Retina (tissue), 1 donor: ENCODE measurements at regions not wholly inside any gene's neighbourhood (a gene's known extent, or its start where the extent isn't known, plus 50 kb on each side); places are given as distances from the start of the nearest gene placed in this dataset.

Experiments
- DNase-seq: peaks from one replicate; pipeline ENCODE4 v3.0.0-alpha.2; 2016

DNA sequence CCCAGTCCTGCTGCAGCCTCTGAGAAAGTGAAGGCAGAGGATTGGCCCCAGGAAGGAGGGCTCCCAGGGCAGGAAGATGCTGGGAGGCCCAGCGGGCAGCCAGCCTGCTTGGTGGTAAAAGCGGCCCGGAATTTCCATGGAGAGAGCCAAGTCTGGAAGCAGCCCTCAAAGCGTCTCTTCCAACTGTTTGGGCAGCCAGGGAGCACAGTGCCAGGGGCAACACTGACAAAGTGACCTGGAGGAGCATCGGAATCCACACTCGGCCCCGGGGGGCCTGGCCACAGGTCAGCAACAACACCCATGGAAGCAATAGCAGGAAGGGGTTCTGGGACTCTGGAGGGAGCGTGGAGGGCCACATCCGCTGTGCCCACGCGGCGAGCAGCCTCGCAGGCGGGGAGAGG is 63.2 kb upstream of the FGFR2 start:
- no peak for DNase-seq

GRCh38 chr10:121659236-121659635 is 61.0 kb upstream of the FGFR2 start:
- DNase-seq = no peak

GRCh38 chr10:121658611-121659010 is 60.4 kb upstream of the FGFR2 start:
- no peak for DNase-seq

- DNase-seq = no peak
Measured at GRCh38 chr10:121658111-121658510, 59.9 kb upstream of the FGFR2 start.

GRCh38 chr10:121655254-121656144 is 57.3 kb upstream of the FGFR2 start:
- DNase-seq = no peak

DNA sequence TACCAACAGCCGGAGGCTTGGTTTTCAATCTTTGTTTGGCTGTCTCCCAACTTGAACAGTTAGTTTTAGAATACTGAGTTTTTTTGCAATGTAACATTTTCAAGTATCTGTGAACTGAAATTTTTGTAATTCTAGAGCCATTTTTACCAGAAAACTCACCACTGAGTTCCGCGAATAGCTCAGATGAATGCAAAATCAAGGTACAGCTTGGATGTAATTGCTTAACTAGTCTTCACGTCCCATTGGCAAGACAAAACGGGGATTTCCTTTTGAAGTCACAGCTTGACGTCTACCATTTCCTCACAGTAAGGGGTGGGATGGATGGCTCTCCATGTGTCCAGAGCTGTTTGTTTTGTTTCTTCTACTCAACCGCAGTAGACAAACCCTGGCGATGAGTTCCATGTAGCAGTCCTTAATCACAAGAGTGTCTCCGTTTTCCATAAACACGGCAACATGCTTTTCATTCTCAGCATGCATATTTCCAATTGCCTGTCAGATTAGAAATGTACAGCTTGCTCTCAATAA is 55.8 kb upstream of the FGFR2 start:
- DNase-seq = no peak

- DNase-seq = no peak
Measured at GRCh38 chr10:121653608-121654007, 55.4 kb upstream of the FGFR2 start.

- no peak for DNase-seq
Measured at GRCh38 chr10:121648493-121648892, 50.2 kb upstream of the FGFR2 start.

DNA sequence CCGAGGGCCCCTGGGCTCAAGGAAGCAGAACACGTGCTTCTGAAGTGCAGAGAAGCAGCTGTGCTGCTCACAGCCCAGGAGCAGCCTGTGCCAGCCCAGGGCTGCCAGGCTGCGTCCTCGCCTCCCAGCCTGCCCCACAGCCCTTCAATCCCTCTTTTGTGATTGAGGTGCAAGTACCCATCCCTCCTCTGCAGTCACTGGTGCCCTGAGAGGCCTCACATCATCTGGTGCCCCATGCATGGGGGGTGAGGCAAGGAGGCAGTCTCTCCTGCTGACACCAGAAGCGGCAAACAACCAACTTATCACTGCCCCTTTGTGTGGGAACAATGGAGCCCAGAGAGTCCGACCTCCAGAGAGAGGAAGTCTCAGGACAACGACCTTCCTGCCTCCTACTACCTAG is 49.8 kb upstream of the FGFR2 start:
- no peak for DNase-seq
